ENCODE measurements at regions not wholly inside any gene's neighbourhood (a gene's known extent, or its start where the extent isn't known, plus 50 kb on each side); places are given as distances from the start of the nearest gene placed in this dataset.

- H3K27ac Mint-ChIP-seq, result no peak overlapping the region
- H3K4me1 Mint-ChIP-seq, result peaks cover 4% of the 10 kb centered on the region
- peaks cover 22% of the 10 kb centered on the region for H3K27me3 Mint-ChIP-seq
- DNase-seq, result no peak
- ATAC-seq, result no peak
- H3K36me3 Mint-ChIP-seq (ENCODE audit: low read depth), result no peaks in the 10 kb centered on the region
- H3K4me3 Mint-ChIP-seq, result no peak overlapping the region
- no peaks in the 10 kb centered on the region for H3K9me3 Mint-ChIP-seq
Observed at GRCh38 chr9:134267881-134268724, 58.2 kb upstream of the RXRA start.

GRCh38 chr9:134268747-134269146 is 57.5 kb upstream of the RXRA start:
- no peak overlapping the region for H3K4me3 Mint-ChIP-seq
- no peaks in the 10 kb centered on the region for H3K36me3 Mint-ChIP-seq (ENCODE audit: low read depth)
- peaks cover 4% of the 10 kb centered on the region for H3K4me1 Mint-ChIP-seq
- no peak for ATAC-seq
- H3K9me3 Mint-ChIP-seq, result no peaks in the 10 kb centered on the region
- peaks cover 22% of the 10 kb centered on the region for H3K27me3 Mint-ChIP-seq
- no peak overlapping the region for H3K27ac Mint-ChIP-seq
- DNase-seq, result no peak

- no peaks in the 10 kb centered on the region for H3K36me3 Mint-ChIP-seq (ENCODE audit: low read depth)
- no peak for ATAC-seq
Observed at GRCh38 chr9:134271338-134272301, 54.6 kb upstream of the RXRA start.

GRCh38 chr9:134272302-134273023 is 53.8 kb upstream of the RXRA start:
- H3K27me3 Mint-ChIP-seq, result peaks cover 10% of the 10 kb centered on the region
- DNase-seq (no peak), ATAC-seq (no peak)
- H3K36me3 Mint-ChIP-seq (ENCODE audit: low read depth), result no peaks in the 10 kb centered on the region
- H3K4me3 Mint-ChIP-seq, result no peak overlapping the region
- H3K4me1 Mint-ChIP-seq, result peaks cover 7% of the 10 kb centered on the region
- H3K9me3 Mint-ChIP-seq, result no peaks in the 10 kb centered on the region
- no peak overlapping the region for H3K27ac Mint-ChIP-seq

More at GRCh38 chr9:134271338-134272301, 54.6 kb upstream of the RXRA start:
- H3K27ac Mint-ChIP-seq, result no peak overlapping the region
- DNase-seq, result no peak
- no peak overlapping the region for H3K4me3 Mint-ChIP-seq
- H3K9me3 Mint-ChIP-seq, result no peaks in the 10 kb centered on the region
- peaks cover 4% of the 10 kb centered on the region for H3K4me1 Mint-ChIP-seq
- H3K27me3 Mint-ChIP-seq, result peaks cover 6% of the 10 kb centered on the region

- H3K4me1 Mint-ChIP-seq, result peaks cover 3% of the 10 kb centered on the region
- no peaks in the 10 kb centered on the region for H3K36me3 Mint-ChIP-seq (ENCODE audit: low read depth)
- H3K9me3 Mint-ChIP-seq, result no peaks in the 10 kb centered on the region
- DNase-seq, result no peak
- H3K27me3 Mint-ChIP-seq, result peaks cover 10% of the 10 kb centered on the region
- H3K4me3 Mint-ChIP-seq, result no peak overlapping the region
- no peak for ATAC-seq
- H3K27ac Mint-ChIP-seq, result no peak overlapping the region
Observed at GRCh38 chr9:134273647-134274046, 52.6 kb upstream of the RXRA start.

GRCh38 chr9:134275375-134275774 is 50.9 kb upstream of the RXRA start:
- Mint-ChIP-seq H3K27me3 (peaks cover 10% of the 10 kb centered on the region), H3K4me3 (no peak overlapping the region), H3K4me1 (peaks cover 3% of the 10 kb centered on the region)

GRCh38 chr9:134276453-134277245 is 49.6 kb upstream of the RXRA start:
- no peaks in the 10 kb centered on the region for H3K9me3 Mint-ChIP-seq
- ATAC-seq (no peak), DNase-seq (no peak)
- no peak overlapping the region for H3K27ac Mint-ChIP-seq
- H3K4me1 Mint-ChIP-seq, result peaks cover 3% of the 10 kb centered on the region
- H3K27me3 Mint-ChIP-seq, result peaks cover 10% of the 10 kb centered on the region
- H3K36me3 Mint-ChIP-seq (ENCODE audit: low read depth), result no peaks in the 10 kb centered on the region
- no peak overlapping the region for H3K4me3 Mint-ChIP-seq

More at GRCh38 chr9:134275375-134275774, 50.9 kb upstream of the RXRA start:
- no peaks in the 10 kb centered on the region for H3K9me3 Mint-ChIP-seq
- no peak for ATAC-seq
- H3K36me3 Mint-ChIP-seq (ENCODE audit: low read depth), result no peaks in the 10 kb centered on the region
- no peak overlapping the region for H3K27ac Mint-ChIP-seq
- no peak for DNase-seq

All from activated naive CD8-positive, alpha-beta T cell treated with anti-CD3 and anti-CD28 coated beads, Interleukin-2, amount 50 U/mL, for 24 hours (primary cell).